Fibroblast of lung (primary cell): ENCODE measurements at regions not wholly inside any gene's neighbourhood (a gene's known extent, or its start where the extent isn't known, plus 50 kb on each side); places are given as distances from the start of the nearest gene placed in this dataset.

Source experiments
- EZH2 ChIP-seq: IDR thresholded peaks from 2 replicates; pipeline ENCODE4 v1.5.1; 2012; ENCODE audit warnings: low read length, control low read depth, mild to moderate bottlenecking; ENCODE audit errors: missing control alignments
- TF ChIP-seq, protein P1 (sequence below), 2 donors: IDR thresholded peaks in 1 of 2; conservative IDR thresholded peaks in 1 of 2; 1 replicate in 1 of 2; 2 replicates in 1 of 2; pipeline ENCODE4 v1.5.1; 2011 to 2012; ENCODE audit warnings: low read length in 2 of 2, control low read depth in 1 of 2, inconsistent platforms in 1 of 2, low read depth in 1 of 2, mild to moderate bottlenecking in 1 of 2

DNA sequence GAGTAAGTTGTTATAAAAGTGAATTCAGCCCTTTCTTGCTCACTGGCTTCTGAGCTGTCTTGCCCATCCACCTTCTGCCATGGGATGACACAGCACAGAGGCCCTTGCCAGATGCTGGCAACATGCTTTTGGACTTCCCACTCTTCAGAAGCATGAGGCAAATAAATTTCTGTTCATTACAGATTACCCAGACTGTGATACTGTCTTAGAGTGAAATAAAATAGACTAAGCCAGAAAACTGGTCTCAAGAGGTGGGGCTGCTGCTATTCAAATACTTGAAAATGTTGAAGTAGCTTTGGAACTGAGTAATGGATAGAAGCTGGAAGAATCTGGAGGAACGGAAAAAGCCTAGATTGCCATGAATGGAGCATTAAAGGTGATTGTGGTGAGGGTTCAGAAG, 170.4 kb downstream of the ZMAT3 start:
- TF ChIP-seq, protein P1, sequence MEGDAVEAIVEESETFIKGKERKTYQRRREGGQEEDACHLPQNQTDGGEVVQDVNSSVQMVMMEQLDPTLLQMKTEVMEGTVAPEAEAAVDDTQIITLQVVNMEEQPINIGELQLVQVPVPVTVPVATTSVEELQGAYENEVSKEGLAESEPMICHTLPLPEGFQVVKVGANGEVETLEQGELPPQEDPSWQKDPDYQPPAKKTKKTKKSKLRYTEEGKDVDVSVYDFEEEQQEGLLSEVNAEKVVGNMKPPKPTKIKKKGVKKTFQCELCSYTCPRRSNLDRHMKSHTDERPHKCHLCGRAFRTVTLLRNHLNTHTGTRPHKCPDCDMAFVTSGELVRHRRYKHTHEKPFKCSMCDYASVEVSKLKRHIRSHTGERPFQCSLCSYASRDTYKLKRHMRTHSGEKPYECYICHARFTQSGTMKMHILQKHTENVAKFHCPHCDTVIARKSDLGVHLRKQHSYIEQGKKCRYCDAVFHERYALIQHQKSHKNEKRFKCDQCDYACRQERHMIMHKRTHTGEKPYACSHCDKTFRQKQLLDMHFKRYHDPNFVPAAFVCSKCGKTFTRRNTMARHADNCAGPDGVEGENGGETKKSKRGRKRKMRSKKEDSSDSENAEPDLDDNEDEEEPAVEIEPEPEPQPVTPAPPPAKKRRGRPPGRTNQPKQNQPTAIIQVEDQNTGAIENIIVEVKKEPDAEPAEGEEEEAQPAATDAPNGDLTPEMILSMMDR (conservative IDR thresholded peaks at IDR 0.05 in 1 of 2, IDR thresholded peaks at IDR 0.05 in 1 of 2; ENCODE audit: low read depth in 1 of 2, low read length in 2 of 2): no peak
- no peak for TF ChIP-seq EZH2
